ENCODE measurements at regions not wholly inside any gene's neighbourhood (a gene's known extent, or its start where the extent isn't known, plus 50 kb on each side); places are given as distances from the start of the nearest gene placed in this dataset.
"Not testable (repeated sequence)": the region's sequence is repeated elsewhere in the genome, so short reads cannot be mapped to it uniquely, and the experiment has no call there.

DNA sequence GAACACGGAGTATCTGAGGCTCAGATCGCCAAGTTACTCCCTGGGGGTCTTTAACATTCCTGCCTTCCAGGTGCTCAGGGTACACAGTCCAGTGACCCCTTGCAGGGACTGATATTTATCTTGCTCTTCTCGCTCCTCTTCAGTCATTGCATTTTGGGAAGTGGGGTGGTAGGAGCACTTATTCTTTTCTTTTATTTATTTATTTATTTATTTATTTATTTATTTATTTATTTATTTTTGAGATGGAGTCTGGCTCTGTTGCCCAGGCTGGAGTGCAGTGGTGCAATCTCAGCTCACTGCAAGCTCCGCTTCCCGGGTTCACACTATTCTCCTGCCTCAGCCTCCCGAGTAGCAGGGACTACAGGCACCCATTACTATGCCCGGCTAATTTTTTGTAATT lies 55.0 kb upstream of the EPHB1 start:
- not testable (repeated sequence) for TF ChIP-seq EZH2 (IDR thresholded peaks at IDR 0.05; ENCODE audit: insufficient read depth, poor library complexity, severe bottlenecking); EZH2phosphoT487 (IDR thresholded peaks at IDR 0.05; ENCODE audit: insufficient read depth, low read depth)

Measured in GM23248 (cell line).